ENCODE measurements at regions not wholly inside any gene's neighbourhood (a gene's known extent, or its start where the extent isn't known, plus 50 kb on each side); places are given as distances from the start of the nearest gene placed in this dataset.

- in situ Hi-C loops (cut with MboI) (no loop called here), intact Hi-C loops (cut with micrococcal nuclease; ENCODE audit: unreplicated experiment) (no loop called here)
- BruUV-seq (replicated peaks): no TSS peak
- no peak overlapping the region for H3K4me2 ChIP-seq (ENCODE audit: control insufficient read depth, insufficient read depth)
- ATAC-seq: no peak
- no peak for TF ChIP-seq EED (IDR thresholded peaks at IDR 0.05; ENCODE audit: low read depth)
- TF ChIP-seq ZNF217 (IDR thresholded peaks at IDR 0.05): no peak
- TF ChIP-seq KLF5 (IDR thresholded peaks at IDR 0.05; ENCODE audit: partially characterized antibody): no peak
- no peak for TF ChIP-seq ASH2L (IDR thresholded peaks at IDR 0.05; ENCODE audit: borderline replicate concordance, low read depth)
- TF ChIP-seq HCFC1 (IDR thresholded peaks at IDR 0.05; ENCODE audit: low read length): no peak
- no peak for TF ChIP-seq E4F1 (IDR thresholded peaks at IDR 0.05; ENCODE audit: borderline replicate concordance, partially characterized antibody)
- no peak for TF ChIP-seq DPF2 (IDR thresholded peaks at IDR 0.05)
- no peak for TF ChIP-seq E2F4 (IDR thresholded peaks at IDR 0.05; ENCODE audit: low read depth, low read length)
- TF ChIP-seq PBX3 (IDR thresholded peaks at IDR 0.05; ENCODE audit: insufficient replicate concordance, low read depth, low read length): no peak
- TF ChIP-seq SRF (IDR thresholded peaks at IDR 0.05; ENCODE audit: low read depth in 2 of 2, low read length in 2 of 2): no peak
- TF ChIP-seq USF1 (IDR thresholded peaks at IDR 0.05; ENCODE audit: borderline replicate concordance, extremely low read length, insufficient read depth, low read depth, low read length): no peak
- TF ChIP-seq KAT2A (conservative IDR thresholded peaks at IDR 0.05; ENCODE audit: control insufficient read depth, low read depth, low read length): no peak
- no peak overlapping the region for H2AFZ ChIP-seq (ENCODE audit: control insufficient read depth, low read depth, low read length)
- ChIA-PET CTCF (no interaction called here), POLR2A (no interaction called here), RAD21 (ENCODE audit: unreplicated experiment) (no interaction called here), SMC1A (ENCODE audit: uncharacterized antibody, unreplicated experiment) (no interaction called here)
- no peak for FAIRE-seq
- H3K27ac ChIP-seq (ENCODE audit: control insufficient read depth, insufficient read depth): no peak overlapping the region
- H3K4me3 ChIP-seq: no peak overlapping the region
- DNase-seq (ENCODE audit: low read depth, low spot score): no peak
- no peaks in the 10 kb centered on the region for H3K79me2 ChIP-seq (ENCODE audit: control insufficient read depth, insufficient read depth, low read length)
- no peaks in the 10 kb centered on the region; the same call in 2 of the 3 replicates for H3K9me3 ChIP-seq (replicated peaks; ENCODE audit: control insufficient read depth, insufficient read depth, low read length)
- 68% methylated on average over 26 of the region's 26 CpGs for WGBS (ENCODE audit: insufficient coverage, insufficient replicate concordance, low lambda C conversion rate, missing lambda C conversion rate)
- H3K36me3 ChIP-seq (ENCODE audit: control insufficient read depth in 2 of 2, insufficient read depth in 2 of 2, low read length in 1 of 2): no peaks in the 10 kb centered on the region
- H4K20me1 ChIP-seq (ENCODE audit: control insufficient read depth, insufficient read depth): no peaks in the 10 kb centered on the region
- no peak overlapping the region for H3K9ac ChIP-seq (ENCODE audit: control insufficient read depth, insufficient read depth, low read length)
- H3K27me3 ChIP-seq (replicated peaks in 1 of 2; ENCODE audit: control insufficient read depth in 2 of 2, insufficient read depth in 2 of 2, low read length in 1 of 2): no peaks in the 10 kb centered on the region; a peak in 2 of 4 replicates
- H3K4me1 ChIP-seq (ENCODE audit: control insufficient read depth, insufficient read depth, low read length): no peaks in the 10 kb centered on the region
Measured at GRCh38 chr20:56873836-56874235, 244.7 kb downstream of the TFAP2C start.
